ENCODE measurements at regions not wholly inside any gene's neighbourhood (a gene's known extent, or its start where the extent isn't known, plus 50 kb on each side); places are given as distances from the start of the nearest gene placed in this dataset.

DNA sequence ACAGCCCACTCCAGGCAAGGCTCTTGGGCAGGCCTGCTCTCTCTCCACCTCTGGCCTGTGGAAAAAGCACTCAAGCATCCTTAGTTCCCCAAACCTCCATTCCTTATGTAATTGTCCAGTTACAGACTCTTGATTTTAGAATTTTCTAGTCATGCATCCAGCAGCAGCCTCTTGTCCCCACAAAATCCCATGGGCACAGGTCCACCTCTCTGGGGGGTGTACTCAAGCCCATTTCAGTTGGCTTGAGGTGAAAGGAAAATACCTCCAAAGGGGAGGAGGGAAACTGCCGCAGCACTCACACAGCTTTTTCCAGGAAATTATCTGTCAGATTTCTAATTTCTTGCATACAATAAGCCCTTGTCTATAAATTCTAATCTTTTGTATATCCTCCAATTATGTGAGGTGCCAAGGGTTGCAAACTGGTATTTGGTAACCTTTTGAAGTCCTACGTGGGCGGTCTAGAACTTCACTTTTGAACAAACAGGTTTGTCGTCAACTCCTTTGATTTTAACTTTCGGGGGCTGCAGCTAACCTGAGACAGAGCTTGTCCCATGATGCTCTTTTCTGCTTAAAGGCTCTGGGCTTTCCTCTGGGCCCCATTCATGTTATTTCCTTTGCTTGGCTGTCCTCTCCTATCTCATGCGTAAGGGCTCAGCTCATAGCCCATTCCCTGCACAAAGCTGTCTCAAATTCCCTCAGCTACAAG is 104.7 kb upstream of the CEP85L start:
- TF ChIP-seq, protein P1, sequence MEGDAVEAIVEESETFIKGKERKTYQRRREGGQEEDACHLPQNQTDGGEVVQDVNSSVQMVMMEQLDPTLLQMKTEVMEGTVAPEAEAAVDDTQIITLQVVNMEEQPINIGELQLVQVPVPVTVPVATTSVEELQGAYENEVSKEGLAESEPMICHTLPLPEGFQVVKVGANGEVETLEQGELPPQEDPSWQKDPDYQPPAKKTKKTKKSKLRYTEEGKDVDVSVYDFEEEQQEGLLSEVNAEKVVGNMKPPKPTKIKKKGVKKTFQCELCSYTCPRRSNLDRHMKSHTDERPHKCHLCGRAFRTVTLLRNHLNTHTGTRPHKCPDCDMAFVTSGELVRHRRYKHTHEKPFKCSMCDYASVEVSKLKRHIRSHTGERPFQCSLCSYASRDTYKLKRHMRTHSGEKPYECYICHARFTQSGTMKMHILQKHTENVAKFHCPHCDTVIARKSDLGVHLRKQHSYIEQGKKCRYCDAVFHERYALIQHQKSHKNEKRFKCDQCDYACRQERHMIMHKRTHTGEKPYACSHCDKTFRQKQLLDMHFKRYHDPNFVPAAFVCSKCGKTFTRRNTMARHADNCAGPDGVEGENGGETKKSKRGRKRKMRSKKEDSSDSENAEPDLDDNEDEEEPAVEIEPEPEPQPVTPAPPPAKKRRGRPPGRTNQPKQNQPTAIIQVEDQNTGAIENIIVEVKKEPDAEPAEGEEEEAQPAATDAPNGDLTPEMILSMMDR (IDR thresholded peaks at IDR 0.05 in 8 of 11, conservative IDR thresholded peaks at IDR 0.05 in 3 of 11): no peak
- TF ChIP-seq POLR2AphosphoS5 (IDR thresholded peaks at IDR 0.05) (no peak), POLR2A (IDR thresholded peaks at IDR 0.05) (no peak)
